ENCODE measurements at regions not wholly inside any gene's neighbourhood (a gene's known extent, or its start where the extent isn't known, plus 50 kb on each side); places are given as distances from the start of the nearest gene placed in this dataset.

- DNase-seq (ENCODE audit: low spot score) (no peak), ATAC-seq (no peak)
- CTCF ChIA-PET: no interaction called here
- no peak for TF ChIP-seq CREB1 (CRISPR knock-in tag; IDR thresholded peaks at IDR 0.05)
- TF ChIP-seq, protein P1, sequence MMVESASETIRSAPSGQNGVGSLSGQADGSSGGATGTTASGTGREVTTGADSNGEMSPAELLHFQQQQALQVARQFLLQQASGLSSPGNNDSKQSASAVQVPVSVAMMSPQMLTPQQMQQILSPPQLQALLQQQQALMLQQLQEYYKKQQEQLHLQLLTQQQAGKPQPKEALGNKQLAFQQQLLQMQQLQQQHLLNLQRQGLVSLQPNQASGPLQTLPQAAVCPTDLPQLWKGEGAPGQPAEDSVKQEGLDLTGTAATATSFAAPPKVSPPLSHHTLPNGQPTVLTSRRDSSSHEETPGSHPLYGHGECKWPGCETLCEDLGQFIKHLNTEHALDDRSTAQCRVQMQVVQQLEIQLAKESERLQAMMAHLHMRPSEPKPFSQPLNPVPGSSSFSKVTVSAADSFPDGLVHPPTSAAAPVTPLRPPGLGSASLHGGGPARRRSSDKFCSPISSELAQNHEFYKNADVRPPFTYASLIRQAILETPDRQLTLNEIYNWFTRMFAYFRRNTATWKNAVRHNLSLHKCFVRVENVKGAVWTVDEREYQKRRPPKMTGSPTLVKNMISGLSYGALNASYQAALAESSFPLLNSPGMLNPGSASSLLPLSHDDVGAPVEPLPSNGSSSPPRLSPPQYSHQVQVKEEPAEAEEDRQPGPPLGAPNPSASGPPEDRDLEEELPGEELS (CRISPR knock-in tag; IDR thresholded peaks at IDR 0.05): no peak
- TF ChIP-seq NFE2L1 (CRISPR knock-in tag; IDR thresholded peaks at IDR 0.05): no peak
- TF ChIP-seq ELF4 (CRISPR knock-in tag; IDR thresholded peaks at IDR 0.05; ENCODE audit: low read depth): no peak
- H3K4me1 Mint-ChIP-seq: peaks cover 56% of the 10 kb centered on the region
- H3K9me3 Mint-ChIP-seq: no peaks in the 10 kb centered on the region
- POLR2A ChIA-PET: no interaction called here
- H3K36me3 Mint-ChIP-seq: no peaks in the 10 kb centered on the region
- no peak overlapping the region for H3K4me3 Mint-ChIP-seq
- peaks cover 100% of the 10 kb centered on the region for H3K27me3 Mint-ChIP-seq (ENCODE audit: low read depth)
- H3K27ac Mint-ChIP-seq: no peak overlapping the region
Observed at GRCh38 chr15:96414875-96415274, 84.4 kb downstream of the NR2F2 start.

GRCh38 chr15:96415513-96416217, 85.2 kb downstream of the NR2F2 start:
- no peaks in the 10 kb centered on the region for H3K9me3 Mint-ChIP-seq
- H3K4me1 Mint-ChIP-seq: peaks cover 55% of the 10 kb centered on the region
- no peak overlapping the region for H3K27ac Mint-ChIP-seq
- DNase-seq (ENCODE audit: low spot score): no peak
- no peak for ATAC-seq
- H3K36me3 Mint-ChIP-seq: no peaks in the 10 kb centered on the region
- ChIA-PET CTCF (interaction anchor here (1.3 to 2.5 kb wide), 4 partner anchors 56 to 89 kb away, joined by 3 to 11 read pairs (median 10); no protein-coding TSS in a partner anchor), POLR2A (no interaction called here)
- H3K4me3 Mint-ChIP-seq: peak overlapping the region; percentile 60
- peaks cover 100% of the 10 kb centered on the region for H3K27me3 Mint-ChIP-seq (ENCODE audit: low read depth)
- TF ChIP-seq ARID4B (CRISPR knock-in tag; IDR thresholded peaks at IDR 0.05; ENCODE audit: borderline replicate concordance) (no peak), GRHL2 (CRISPR knock-in tag; IDR thresholded peaks at IDR 0.05; ENCODE audit: insufficient replicate concordance, severe bottlenecking) (no peak), MYBL2 (CRISPR knock-in tag; IDR thresholded peaks at IDR 0.05) (no peak), ZNF138 (CRISPR knock-in tag; conservative IDR thresholded peaks at IDR 0.05) (no peak), AFF4 (CRISPR knock-in tag; IDR thresholded peaks at IDR 0.05; ENCODE audit: borderline replicate concordance) (no peak), NFYB (CRISPR knock-in tag; conservative IDR thresholded peaks at IDR 0.05; ENCODE audit: low read depth) (no peak), GABPB1 (CRISPR knock-in tag; IDR thresholded peaks at IDR 0.05) (no peak), CTCF (IDR thresholded peaks at IDR 0.05) (no peak), ZNF423 (CRISPR knock-in tag; IDR thresholded peaks at IDR 0.05) (no peak), KAT7 (CRISPR knock-in tag; IDR thresholded peaks at IDR 0.05; ENCODE audit: borderline replicate concordance) (no peak), ZNF263 (CRISPR knock-in tag; IDR thresholded peaks at IDR 0.05; ENCODE audit: low read depth) (no peak), ZNF671 (CRISPR knock-in tag; IDR thresholded peaks at IDR 0.05) (no peak), STAT6 (CRISPR knock-in tag; conservative IDR thresholded peaks at IDR 0.05; ENCODE audit: low read depth) (no peak), SMAD3 (CRISPR knock-in tag; IDR thresholded peaks at IDR 0.05; ENCODE audit: borderline replicate concordance) (no peak), JAZF1 (CRISPR knock-in tag; IDR thresholded peaks at IDR 0.05) (no peak)
- TF ChIP-seq, protein P2, sequence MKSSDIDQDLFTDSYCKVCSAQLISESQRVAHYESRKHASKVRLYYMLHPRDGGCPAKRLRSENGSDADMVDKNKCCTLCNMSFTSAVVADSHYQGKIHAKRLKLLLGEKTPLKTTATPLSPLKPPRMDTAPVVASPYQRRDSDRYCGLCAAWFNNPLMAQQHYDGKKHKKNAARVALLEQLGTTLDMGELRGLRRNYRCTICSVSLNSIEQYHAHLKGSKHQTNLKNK (CRISPR knock-in tag; IDR thresholded peaks at IDR 0.05): no peak

Data from WTC11 (cell line).